Neural progenitor cell (in vitro differentiated cells): ENCODE measurements at regions not wholly inside any gene's neighbourhood (a gene's known extent, or its start where the extent isn't known, plus 50 kb on each side); places are given as distances from the start of the nearest gene placed in this dataset.

Source experiments
- DNase-seq: peaks from one replicate; pipeline ENCODE4 v3.0.0-alpha.2; 2016; ENCODE audit warnings: low spot score
- H2AFZ ChIP-seq: fragments of 200-600 bp; sonication (generic); replicated peaks from 2 replicates; pipeline ENCODE4 v1.6.1; 2016; ENCODE audit warnings: antibody characterized with exemption
- H3F3A ChIP-seq: fragments of 200-600 bp; sonication (generic); 2 replicates; pipeline ENCODE4 v1.6.1; 2016; ENCODE audit warnings: antibody characterized with exemption, low read depth
- H3K27ac ChIP-seq: fragments of 200-600 bp; sonication (generic); 2 replicates; pipeline ENCODE4 v1.5.1; 2016; ENCODE audit warnings: mild to moderate bottlenecking
- H3K27me3 ChIP-seq: fragments of 200-600 bp; sonication (generic); 2 replicates; pipeline ENCODE4 v1.6.1; 2016; ENCODE audit warnings: mild to moderate bottlenecking, moderate library complexity
- H3K36me3 ChIP-seq: fragments of 200-600 bp; sonication (generic); 2 replicates; pipeline ENCODE4 v1.5.1; 2016
- H3K4me1 ChIP-seq: fragments of 200-600 bp; sonication (generic); 2 replicates; pipeline ENCODE4 v1.6.1; 2016; ENCODE audit warnings: mixed run types
- H3K4me2 ChIP-seq: fragments of 200-600 bp; sonication (generic); 2 replicates; pipeline ENCODE4 v1.6.1; 2016
- H3K4me3 ChIP-seq: fragments of 200-600 bp; sonication (generic); 2 replicates; pipeline ENCODE4 v1.5.1; 2016
- H3K79me2 ChIP-seq: fragments of 200-600 bp; sonication (generic); 2 replicates; pipeline ENCODE4 v1.6.1; 2016; ENCODE audit warnings: low read depth
- H3K9ac ChIP-seq: fragments of 200-600 bp; sonication (generic); 2 replicates; pipeline ENCODE4 v1.6.1; 2016
- H3K9me3 ChIP-seq: fragments of 200-600 bp; sonication (generic); 2 replicates; pipeline ENCODE4 v1.5.1; 2016; ENCODE audit warnings: low read depth
- H4K20me1 ChIP-seq: fragments of 200-600 bp; sonication (generic); 2 replicates; pipeline ENCODE4 v1.6.1; 2016; ENCODE audit warnings: low read depth
- H3K27ac Mint-ChIP-seq: 3 replicates; pipeline ENCODE4 v1.8.0; 2021; ENCODE audit warnings: mixed read lengths
- H3K27me3 Mint-ChIP-seq: 2 replicates; pipeline ENCODE4 v1.8.0; 2022; ENCODE audit warnings: low read depth, mild to moderate bottlenecking, inconsistent platforms, moderate library complexity, mixed read lengths; ENCODE audit not compliant: insufficient read depth
- H3K36me3 Mint-ChIP-seq: 3 replicates; pipeline ENCODE4 v1.8.0; 2021; ENCODE audit warnings: mixed read lengths
- H3K4me1 Mint-ChIP-seq: 3 replicates; pipeline ENCODE4 v1.8.0; 2021; ENCODE audit warnings: mixed read lengths
- H3K4me3 Mint-ChIP-seq: 3 replicates; pipeline ENCODE4 v1.8.0; 2021; ENCODE audit warnings: mild to moderate bottlenecking, moderate library complexity, mixed read lengths
- H3K9me3 Mint-ChIP-seq: 3 replicates; pipeline ENCODE4 v1.8.0; 2020; ENCODE audit warnings: mixed read lengths
- EZH2 ChIP-seq: fragments of 200-600 bp; sonication (generic); IDR thresholded peaks from 2 replicates; pipeline ENCODE4 v1.6.1; 2017; ENCODE audit warnings: antibody characterized with exemption, mild to moderate bottlenecking, moderate library complexity
- EZH2phosphoT487 ChIP-seq: fragments of 200-600 bp; sonication (generic); IDR thresholded peaks from 2 replicates; pipeline ENCODE4 v1.6.1; 2017; ENCODE audit warnings: antibody characterized with exemption
- TF ChIP-seq, protein P1 (sequence below): fragments of 200-600 bp; sonication (generic); IDR thresholded peaks from 2 replicates; pipeline ENCODE4 v1.5.1; 2017; ENCODE audit warnings: antibody characterized with exemption, mild to moderate bottlenecking

DNA sequence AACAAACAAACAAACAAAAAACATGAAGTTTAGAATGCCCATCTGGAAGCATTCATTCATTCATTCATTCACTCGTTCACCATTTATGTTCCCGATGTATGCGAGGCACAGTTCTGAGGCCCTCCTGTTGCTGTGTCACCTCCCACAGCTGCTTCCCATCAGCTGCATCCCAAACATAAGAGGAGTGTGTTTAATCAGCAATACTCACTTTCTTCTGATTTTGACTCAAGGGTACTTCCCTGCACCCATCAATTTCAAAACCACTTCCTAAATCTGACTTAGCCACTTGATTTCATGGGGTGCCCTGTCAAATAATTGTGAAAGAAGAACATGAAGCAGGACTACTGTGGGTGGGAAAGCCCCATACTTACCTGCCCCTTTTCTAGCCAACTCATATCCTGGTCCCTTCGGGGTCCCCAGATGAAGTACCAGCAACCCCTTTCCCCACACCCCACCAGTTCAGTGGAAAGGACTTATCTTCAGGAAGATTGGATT lies 128.0 kb upstream of the IL12B start:
- Mint-ChIP-seq H3K4me1 (peaks cover 20% of the 10 kb centered on the region), H3K27ac (no peak overlapping the region)

DNA sequence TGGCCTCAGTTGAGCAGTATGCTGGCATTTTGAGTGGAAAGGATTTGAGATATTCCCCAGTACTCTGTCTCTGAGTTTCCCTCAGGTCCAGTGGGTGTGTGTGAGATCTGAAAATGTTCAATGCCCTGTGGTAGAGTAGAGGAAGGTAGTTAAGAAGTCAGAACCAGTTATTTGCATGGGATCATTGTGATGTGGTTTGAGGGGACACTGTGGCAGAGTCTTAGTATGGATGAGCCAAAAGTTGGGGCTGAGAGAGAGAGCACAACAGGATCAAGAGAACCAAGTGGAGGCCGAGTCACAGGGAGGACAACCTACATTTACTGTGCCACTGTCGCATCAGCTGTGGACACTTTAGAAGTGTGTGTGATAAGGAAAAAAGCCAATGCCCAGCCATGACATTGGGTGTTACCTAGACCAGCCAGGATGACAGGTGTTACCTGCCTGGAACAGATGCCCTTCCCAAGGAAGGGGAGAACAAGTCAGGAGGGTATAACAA lies 128.9 kb upstream of the IL12B start:
- Mint-ChIP-seq H3K9me3 (no peaks in the 10 kb centered on the region), H3K4me3 (no peak overlapping the region), H3K27me3 (no peaks in the 10 kb centered on the region), H3K27ac (no peak overlapping the region), H3K4me1 (peaks cover 24% of the 10 kb centered on the region), H3K36me3 (no peaks in the 10 kb centered on the region)
- no peak overlapping the region for H3K9ac ChIP-seq
- H3K9me3 ChIP-seq, result no peaks in the 10 kb centered on the region
- TF ChIP-seq, protein P1, sequence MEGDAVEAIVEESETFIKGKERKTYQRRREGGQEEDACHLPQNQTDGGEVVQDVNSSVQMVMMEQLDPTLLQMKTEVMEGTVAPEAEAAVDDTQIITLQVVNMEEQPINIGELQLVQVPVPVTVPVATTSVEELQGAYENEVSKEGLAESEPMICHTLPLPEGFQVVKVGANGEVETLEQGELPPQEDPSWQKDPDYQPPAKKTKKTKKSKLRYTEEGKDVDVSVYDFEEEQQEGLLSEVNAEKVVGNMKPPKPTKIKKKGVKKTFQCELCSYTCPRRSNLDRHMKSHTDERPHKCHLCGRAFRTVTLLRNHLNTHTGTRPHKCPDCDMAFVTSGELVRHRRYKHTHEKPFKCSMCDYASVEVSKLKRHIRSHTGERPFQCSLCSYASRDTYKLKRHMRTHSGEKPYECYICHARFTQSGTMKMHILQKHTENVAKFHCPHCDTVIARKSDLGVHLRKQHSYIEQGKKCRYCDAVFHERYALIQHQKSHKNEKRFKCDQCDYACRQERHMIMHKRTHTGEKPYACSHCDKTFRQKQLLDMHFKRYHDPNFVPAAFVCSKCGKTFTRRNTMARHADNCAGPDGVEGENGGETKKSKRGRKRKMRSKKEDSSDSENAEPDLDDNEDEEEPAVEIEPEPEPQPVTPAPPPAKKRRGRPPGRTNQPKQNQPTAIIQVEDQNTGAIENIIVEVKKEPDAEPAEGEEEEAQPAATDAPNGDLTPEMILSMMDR, result no peak
- TF ChIP-seq EZH2 (no peak), EZH2phosphoT487 (no peak)
- H3K36me3 ChIP-seq, result no peaks in the 10 kb centered on the region
- H3K79me2 ChIP-seq, result no peaks in the 10 kb centered on the region
- no peaks in the 10 kb centered on the region for H3K27me3 ChIP-seq
- no peak overlapping the region for H3K4me3 ChIP-seq
- H4K20me1 ChIP-seq, result no peaks in the 10 kb centered on the region
- H3K4me2 ChIP-seq, result no peak overlapping the region
- H2AFZ ChIP-seq, result no peak overlapping the region
- H3F3A ChIP-seq, result no peaks in the 10 kb centered on the region
- peaks cover 4% of the 10 kb centered on the region for H3K4me1 ChIP-seq
- no peak for DNase-seq
- no peak overlapping the region for H3K27ac ChIP-seq

More for the DNA sequence above, 128.0 kb upstream of the IL12B start:
- no peaks in the 10 kb centered on the region for H3K36me3 Mint-ChIP-seq
- Histone ChIP-seq H3K4me1 (peaks cover 4% of the 10 kb centered on the region), H3K79me2 (no peaks in the 10 kb centered on the region), H2AFZ (no peak overlapping the region), H3K36me3 (no peaks in the 10 kb centered on the region), H3K9ac (no peak overlapping the region), H4K20me1 (no peaks in the 10 kb centered on the region), H3K9me3 (no peaks in the 10 kb centered on the region), H3K4me3 (no peak overlapping the region), H3K4me2 (no peak overlapping the region), H3K27ac (no peak overlapping the region), H3K27me3 (no peaks in the 10 kb centered on the region), H3F3A (no peaks in the 10 kb centered on the region)
- H3K4me3 Mint-ChIP-seq, result no peak overlapping the region
- no peaks in the 10 kb centered on the region for H3K9me3 Mint-ChIP-seq
- DNase-seq, result no peak
- H3K27me3 Mint-ChIP-seq, result peaks cover 3% of the 10 kb centered on the region
- TF ChIP-seq, protein P1, result no peak
- TF ChIP-seq EZH2phosphoT487 (no peak), EZH2 (no peak)

- no peak for DNase-seq
- H3K27ac ChIP-seq, result no peak overlapping the region
- no peaks in the 10 kb centered on the region for H3K79me2 ChIP-seq
- Mint-ChIP-seq H3K27ac (no peak overlapping the region), H3K9me3 (no peaks in the 10 kb centered on the region), H3K27me3 (no peaks in the 10 kb centered on the region), H3K4me3 (no peak overlapping the region), H3K4me1 (peaks cover 27% of the 10 kb centered on the region), H3K36me3 (no peaks in the 10 kb centered on the region)
- no peaks in the 10 kb centered on the region for H3K27me3 ChIP-seq
- H3K4me3 ChIP-seq, result no peak overlapping the region
- H4K20me1 ChIP-seq, result no peaks in the 10 kb centered on the region
- peaks cover 4% of the 10 kb centered on the region for H3K4me1 ChIP-seq
- H3K9me3 ChIP-seq, result no peaks in the 10 kb centered on the region
- no peaks in the 10 kb centered on the region for H3K36me3 ChIP-seq
- no peak overlapping the region for H3K9ac ChIP-seq
- no peak overlapping the region for H2AFZ ChIP-seq
- no peak overlapping the region for H3K4me2 ChIP-seq
- TF ChIP-seq EZH2phosphoT487, result no peak
- TF ChIP-seq, protein P1, result no peak
- no peak for TF ChIP-seq EZH2
- no peaks in the 10 kb centered on the region for H3F3A ChIP-seq
Observed at GRCh38 chr5:159459951-159460538, 129.8 kb upstream of the IL12B start.
